ENCODE measurements at regions not wholly inside any gene's neighbourhood (a gene's known extent, or its start where the extent isn't known, plus 50 kb on each side); places are given as distances from the start of the nearest gene placed in this dataset.

DNA sequence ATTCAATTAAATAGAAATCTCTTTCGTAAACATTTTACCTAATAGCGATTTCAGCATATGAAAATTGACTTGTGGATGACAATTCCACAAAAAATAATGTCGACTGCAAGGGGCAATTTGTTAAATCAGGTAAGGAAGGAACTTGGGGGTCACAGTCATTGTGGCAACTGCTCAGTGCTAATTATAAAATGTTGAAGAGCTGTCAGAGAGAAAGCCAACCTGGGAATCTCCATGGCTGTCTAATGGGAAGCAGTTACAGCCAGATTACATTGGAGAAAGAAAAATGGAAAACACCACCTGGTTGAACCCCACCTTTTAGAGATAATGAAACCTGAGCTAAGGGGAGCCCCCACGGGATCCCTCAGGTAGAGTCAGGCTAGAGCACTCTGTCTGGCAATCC is 373.9 kb downstream of the FOXO1 start:
- H3K4me1 Mint-ChIP-seq (ENCODE audit: unreplicated experiment) = no peaks in the 10 kb centered on the region
- H3K27me3 Mint-ChIP-seq (ENCODE audit: unreplicated experiment) = peaks cover 2% of the 10 kb centered on the region
- no peak overlapping the region for H3K27ac Mint-ChIP-seq (ENCODE audit: unreplicated experiment)
- peaks cover 6% of the 10 kb centered on the region for H3K9me3 Mint-ChIP-seq (ENCODE audit: unreplicated experiment)
- TF ChIP-seq, protein P1, sequence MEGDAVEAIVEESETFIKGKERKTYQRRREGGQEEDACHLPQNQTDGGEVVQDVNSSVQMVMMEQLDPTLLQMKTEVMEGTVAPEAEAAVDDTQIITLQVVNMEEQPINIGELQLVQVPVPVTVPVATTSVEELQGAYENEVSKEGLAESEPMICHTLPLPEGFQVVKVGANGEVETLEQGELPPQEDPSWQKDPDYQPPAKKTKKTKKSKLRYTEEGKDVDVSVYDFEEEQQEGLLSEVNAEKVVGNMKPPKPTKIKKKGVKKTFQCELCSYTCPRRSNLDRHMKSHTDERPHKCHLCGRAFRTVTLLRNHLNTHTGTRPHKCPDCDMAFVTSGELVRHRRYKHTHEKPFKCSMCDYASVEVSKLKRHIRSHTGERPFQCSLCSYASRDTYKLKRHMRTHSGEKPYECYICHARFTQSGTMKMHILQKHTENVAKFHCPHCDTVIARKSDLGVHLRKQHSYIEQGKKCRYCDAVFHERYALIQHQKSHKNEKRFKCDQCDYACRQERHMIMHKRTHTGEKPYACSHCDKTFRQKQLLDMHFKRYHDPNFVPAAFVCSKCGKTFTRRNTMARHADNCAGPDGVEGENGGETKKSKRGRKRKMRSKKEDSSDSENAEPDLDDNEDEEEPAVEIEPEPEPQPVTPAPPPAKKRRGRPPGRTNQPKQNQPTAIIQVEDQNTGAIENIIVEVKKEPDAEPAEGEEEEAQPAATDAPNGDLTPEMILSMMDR (IDR thresholded peaks at IDR 0.05) = no peak
- DNase-seq (ENCODE audit: extremely low spot score, unreplicated experiment) = no peak
- no peaks in the 10 kb centered on the region for H3K36me3 Mint-ChIP-seq (ENCODE audit: unreplicated experiment)
- no peak overlapping the region for H3K4me3 Mint-ChIP-seq (ENCODE audit: unreplicated experiment)

DNA sequence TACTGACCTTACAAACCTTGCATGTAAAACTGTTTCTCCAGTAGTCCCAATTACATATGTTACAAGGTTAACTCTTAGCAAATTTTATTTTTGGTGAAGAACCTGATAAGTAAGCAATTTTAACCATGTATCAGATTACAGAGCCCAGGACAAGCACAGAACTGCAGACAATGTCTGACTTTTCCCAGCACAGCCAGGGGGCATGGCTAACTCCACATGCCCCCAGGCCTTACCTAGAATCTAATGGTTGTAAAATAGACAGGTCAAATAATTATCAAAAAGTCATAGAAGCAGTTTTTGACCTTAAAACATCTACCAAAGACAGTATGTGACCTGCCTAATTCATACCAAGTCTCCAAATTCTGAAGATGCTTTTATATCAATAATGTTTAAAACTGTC is 364.1 kb downstream of the FOXO1 start:
- Mint-ChIP-seq H3K27ac (ENCODE audit: unreplicated experiment) (no peak overlapping the region), H3K9me3 (ENCODE audit: unreplicated experiment) (peaks cover 22% of the 10 kb centered on the region), H3K27me3 (ENCODE audit: unreplicated experiment) (peaks cover 13% of the 10 kb centered on the region), H3K4me1 (ENCODE audit: unreplicated experiment) (no peaks in the 10 kb centered on the region), H3K4me3 (ENCODE audit: unreplicated experiment) (no peak overlapping the region), H3K36me3 (ENCODE audit: unreplicated experiment) (no peaks in the 10 kb centered on the region)
- TF ChIP-seq, protein P1 (IDR thresholded peaks at IDR 0.05) = no peak
- no peak for DNase-seq (ENCODE audit: extremely low spot score, unreplicated experiment)

DNA sequence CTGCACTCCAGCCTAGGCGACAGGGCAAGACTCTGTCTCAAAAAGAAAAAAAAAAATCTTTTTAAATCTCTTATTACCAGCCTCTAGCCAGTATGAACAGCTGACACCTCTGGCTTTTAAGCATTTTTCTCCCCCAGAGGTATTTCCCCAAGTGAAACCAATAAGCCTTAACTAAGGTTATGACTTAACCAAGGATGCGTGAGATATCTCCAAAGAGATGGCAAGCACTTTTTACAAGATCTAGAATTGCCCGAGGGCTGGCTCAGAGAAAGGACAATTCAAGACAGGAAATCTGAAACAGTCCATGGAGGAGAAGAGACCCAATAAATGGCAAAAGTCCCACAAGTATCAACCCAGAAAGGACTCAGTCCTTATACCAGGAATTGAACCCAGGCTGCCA is 362.1 kb downstream of the FOXO1 start:
- no peak for DNase-seq (ENCODE audit: extremely low spot score, unreplicated experiment)
- peaks cover 22% of the 10 kb centered on the region for H3K9me3 Mint-ChIP-seq (ENCODE audit: unreplicated experiment)
- peaks cover 13% of the 10 kb centered on the region for H3K27me3 Mint-ChIP-seq (ENCODE audit: unreplicated experiment)
- H3K4me1 Mint-ChIP-seq (ENCODE audit: unreplicated experiment) = no peaks in the 10 kb centered on the region
- H3K4me3 Mint-ChIP-seq (ENCODE audit: unreplicated experiment) = no peak overlapping the region
- H3K27ac Mint-ChIP-seq (ENCODE audit: unreplicated experiment) = no peak overlapping the region
- TF ChIP-seq, protein P1 (IDR thresholded peaks at IDR 0.05) = no peak
- peaks cover 2% of the 10 kb centered on the region for H3K36me3 Mint-ChIP-seq (ENCODE audit: unreplicated experiment)

- no peaks in the 10 kb centered on the region for H3K4me1 Mint-ChIP-seq (ENCODE audit: unreplicated experiment)
- H3K27me3 Mint-ChIP-seq (ENCODE audit: unreplicated experiment) = no peaks in the 10 kb centered on the region
- peaks cover 2% of the 10 kb centered on the region for H3K36me3 Mint-ChIP-seq (ENCODE audit: unreplicated experiment)
Measured at GRCh38 chr13:40306817-40307216, 359.6 kb downstream of the FOXO1 start.

DNA sequence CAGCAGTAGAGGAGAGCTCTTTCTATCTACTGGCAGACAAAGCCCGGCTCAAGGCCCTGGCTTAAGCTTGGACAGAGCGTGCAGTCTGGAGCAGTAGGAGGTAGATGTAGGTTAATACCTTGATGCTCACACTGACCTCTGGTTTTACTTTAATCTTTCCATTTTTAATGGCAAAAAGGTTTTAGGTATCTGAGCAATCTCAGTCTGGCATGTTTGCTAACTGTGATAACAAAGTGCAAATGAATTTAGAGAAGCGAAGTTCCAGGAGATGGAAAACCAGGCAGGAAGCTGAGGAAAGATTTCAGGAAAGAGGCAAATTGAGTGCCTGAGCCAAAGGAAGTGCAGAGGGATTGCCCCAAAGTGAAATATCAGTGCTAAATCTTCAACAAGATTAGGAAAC is 356.6 kb downstream of the FOXO1 start:
- H3K36me3 Mint-ChIP-seq (ENCODE audit: unreplicated experiment) = peaks cover 2% of the 10 kb centered on the region
- H3K27me3 Mint-ChIP-seq (ENCODE audit: unreplicated experiment) = no peaks in the 10 kb centered on the region
- peaks cover 4% of the 10 kb centered on the region for H3K9me3 Mint-ChIP-seq (ENCODE audit: unreplicated experiment)
- no peak overlapping the region for H3K27ac Mint-ChIP-seq (ENCODE audit: unreplicated experiment)
- DNase-seq (ENCODE audit: extremely low spot score, unreplicated experiment) = no peak
- TF ChIP-seq, protein P1 (IDR thresholded peaks at IDR 0.05) = no peak
- no peaks in the 10 kb centered on the region for H3K4me1 Mint-ChIP-seq (ENCODE audit: unreplicated experiment)
- no peak overlapping the region for H3K4me3 Mint-ChIP-seq (ENCODE audit: unreplicated experiment)

More at GRCh38 chr13:40306817-40307216, 359.6 kb downstream of the FOXO1 start:
- H3K4me3 Mint-ChIP-seq (ENCODE audit: unreplicated experiment) = no peak overlapping the region
- no peak overlapping the region for H3K27ac Mint-ChIP-seq (ENCODE audit: unreplicated experiment)
- peaks cover 8% of the 10 kb centered on the region for H3K9me3 Mint-ChIP-seq (ENCODE audit: unreplicated experiment)
- TF ChIP-seq, protein P1 (IDR thresholded peaks at IDR 0.05) = no peak
- DNase-seq (ENCODE audit: extremely low spot score, unreplicated experiment) = no peak
